ENCODE measurements at regions not wholly inside any gene's neighbourhood (a gene's known extent, or its start where the extent isn't known, plus 50 kb on each side); places are given as distances from the start of the nearest gene placed in this dataset.

DNA sequence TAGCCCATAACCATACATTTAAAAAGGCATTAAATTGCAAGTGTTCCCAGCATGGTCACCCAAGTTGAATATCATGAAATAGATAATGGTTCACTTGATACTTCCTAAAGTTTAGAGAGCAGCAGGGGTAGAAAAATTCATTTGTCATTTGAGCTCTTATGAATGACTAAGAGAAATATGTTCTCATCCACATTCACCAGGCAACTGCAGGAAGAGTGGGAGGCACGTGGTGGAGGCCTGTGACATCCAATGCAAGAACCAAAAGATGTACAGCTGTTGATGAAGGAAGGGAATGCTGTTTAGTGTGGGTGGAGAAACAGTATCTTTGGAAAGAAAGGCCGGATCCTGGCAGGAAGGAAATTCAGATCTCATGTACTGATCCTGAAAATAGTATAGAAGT, 473.1 kb downstream of the ADGRL2 start:
- TF ChIP-seq, protein P1, sequence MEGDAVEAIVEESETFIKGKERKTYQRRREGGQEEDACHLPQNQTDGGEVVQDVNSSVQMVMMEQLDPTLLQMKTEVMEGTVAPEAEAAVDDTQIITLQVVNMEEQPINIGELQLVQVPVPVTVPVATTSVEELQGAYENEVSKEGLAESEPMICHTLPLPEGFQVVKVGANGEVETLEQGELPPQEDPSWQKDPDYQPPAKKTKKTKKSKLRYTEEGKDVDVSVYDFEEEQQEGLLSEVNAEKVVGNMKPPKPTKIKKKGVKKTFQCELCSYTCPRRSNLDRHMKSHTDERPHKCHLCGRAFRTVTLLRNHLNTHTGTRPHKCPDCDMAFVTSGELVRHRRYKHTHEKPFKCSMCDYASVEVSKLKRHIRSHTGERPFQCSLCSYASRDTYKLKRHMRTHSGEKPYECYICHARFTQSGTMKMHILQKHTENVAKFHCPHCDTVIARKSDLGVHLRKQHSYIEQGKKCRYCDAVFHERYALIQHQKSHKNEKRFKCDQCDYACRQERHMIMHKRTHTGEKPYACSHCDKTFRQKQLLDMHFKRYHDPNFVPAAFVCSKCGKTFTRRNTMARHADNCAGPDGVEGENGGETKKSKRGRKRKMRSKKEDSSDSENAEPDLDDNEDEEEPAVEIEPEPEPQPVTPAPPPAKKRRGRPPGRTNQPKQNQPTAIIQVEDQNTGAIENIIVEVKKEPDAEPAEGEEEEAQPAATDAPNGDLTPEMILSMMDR (IDR thresholded peaks at IDR 0.05) = no peak
- TF ChIP-seq EZH2 (IDR thresholded peaks at IDR 0.05) = no peak
